Mesodermal cell (in vitro differentiated cells): ENCODE measurements at regions not wholly inside any gene's neighbourhood (a gene's known extent, or its start where the extent isn't known, plus 50 kb on each side); places are given as distances from the start of the nearest gene placed in this dataset.

ENCODE experiments used
- H3K27ac ChIP-seq: 2 replicates; pipeline ENCODE4 v1.7.0; 2013; ENCODE audit warnings: mild to moderate bottlenecking, low read depth, low read length, moderate library complexity; ENCODE audit not compliant: severe bottlenecking
- H3K36me3 ChIP-seq: 2 replicates; pipeline ENCODE4 v1.7.1; 2013; ENCODE audit warnings: mild to moderate bottlenecking, low read length, moderate library complexity; ENCODE audit not compliant: control insufficient read depth, insufficient read depth
- H3K4me1 ChIP-seq: one replicate; pipeline ENCODE4 v1.7.1; 2013; ENCODE audit warnings: mild to moderate bottlenecking, low read length; ENCODE audit not compliant: insufficient read depth, control insufficient read depth, poor library complexity, severe bottlenecking
- H3K4me3 ChIP-seq: 2 replicates; pipeline ENCODE4 v1.7.0; 2013; ENCODE audit warnings: low read length, control low read depth, mild to moderate bottlenecking; ENCODE audit not compliant: insufficient read depth, poor library complexity, severe bottlenecking; ENCODE audit errors: extremely low read depth
- H3K9me3 ChIP-seq: 2 replicates; pipeline ENCODE4 v1.7.1; 2013; ENCODE audit warnings: mild to moderate bottlenecking, low read length, moderate library complexity; ENCODE audit not compliant: control insufficient read depth
- WGBS, 2 experiments: methylation state at CpG; one replicate each; pipeline ENCODE4 v1.1.5; 2013; ENCODE audit warnings: missing lambda C conversion rate in 2 of 2; ENCODE audit not compliant: insufficient coverage in 2 of 2; 5-methylcytosine and 5-hydroxymethylcytosine counted together

GRCh38 chr3:177689077-177689476, 491.8 kb upstream of the TBL1XR1 start:
- H3K4me1 ChIP-seq: peaks cover 3% of the 10 kb centered on the region
- no peak overlapping the region for H3K4me3 ChIP-seq
- H3K27ac ChIP-seq: no peak overlapping the region
- H3K36me3 ChIP-seq: no peaks in the 10 kb centered on the region
- no peaks in the 10 kb centered on the region for H3K9me3 ChIP-seq
- no CpG with 5 or more reads among the region's 3 CpGs for WGBS, 2 experiments

- WGBS, 2 experiments: 93 to 100% methylated on average over 1 to 2 of the region's 4 CpGs
- Histone ChIP-seq H3K27ac (no peak overlapping the region), H3K36me3 (no peaks in the 10 kb centered on the region), H3K4me3 (no peak overlapping the region), H3K4me1 (peaks cover 3% of the 10 kb centered on the region), H3K9me3 (no peaks in the 10 kb centered on the region)
Observed at GRCh38 chr3:177689869-177690268, 492.6 kb upstream of the TBL1XR1 start.

- WGBS, 2 experiments: 68% methylated on average over 2 of the region's 3 CpGs; no CpG with 5 or more reads in 1 of the 2 experiments
- H3K4me3 ChIP-seq: no peak overlapping the region
- peaks cover 3% of the 10 kb centered on the region for H3K4me1 ChIP-seq
- no peak overlapping the region for H3K27ac ChIP-seq
- H3K36me3 ChIP-seq: no peaks in the 10 kb centered on the region
- H3K9me3 ChIP-seq: no peaks in the 10 kb centered on the region
Observed at GRCh38 chr3:177690306-177690705, 493.0 kb upstream of the TBL1XR1 start.

- WGBS, 2 experiments: 80% methylated on average over 1 of the region's 3 CpGs; no CpG with 5 or more reads in 1 of the 2 experiments
- H3K9me3 ChIP-seq: no peaks in the 10 kb centered on the region
- H3K4me1 ChIP-seq: peaks cover 3% of the 10 kb centered on the region
- H3K36me3 ChIP-seq: no peaks in the 10 kb centered on the region
- no peak overlapping the region for H3K27ac ChIP-seq
- H3K4me3 ChIP-seq: no peak overlapping the region
Observed at GRCh38 chr3:177692304-177692975, 495.2 kb upstream of the TBL1XR1 start.

GRCh38 chr3:177693616-177694264, 496.5 kb upstream of the TBL1XR1 start:
- no peak overlapping the region for H3K4me3 ChIP-seq
- H3K4me1 ChIP-seq: peaks cover 3% of the 10 kb centered on the region
- 67 to 100% methylated on average over 1 to 2 of the region's 4 CpGs for WGBS, 2 experiments
- peak overlapping the region; percentile 24 for H3K27ac ChIP-seq
- no peaks in the 10 kb centered on the region for H3K9me3 ChIP-seq
- no peaks in the 10 kb centered on the region for H3K36me3 ChIP-seq

GRCh38 chr3:177694316-177694715, 497.0 kb upstream of the TBL1XR1 start:
- Histone ChIP-seq H3K4me3 (no peak overlapping the region), H3K36me3 (no peaks in the 10 kb centered on the region), H3K4me1 (peaks cover 3% of the 10 kb centered on the region), H3K27ac (peak overlapping the region; percentile 24), H3K9me3 (no peaks in the 10 kb centered on the region)
- 22 to 63% methylated on average over 1 of the region's 3 CpGs for WGBS, 2 experiments

GRCh38 chr3:177694951-177695350, 497.7 kb upstream of the TBL1XR1 start:
- H3K9me3 ChIP-seq: no peaks in the 10 kb centered on the region
- WGBS, 2 experiments: no CpG with 5 or more reads among the region's 1 CpG
- no peak overlapping the region for H3K27ac ChIP-seq
- H3K36me3 ChIP-seq: no peaks in the 10 kb centered on the region
- no peak overlapping the region for H3K4me3 ChIP-seq
- peaks cover 3% of the 10 kb centered on the region for H3K4me1 ChIP-seq

- no peak overlapping the region for H3K27ac ChIP-seq
- H3K4me1 ChIP-seq: no peaks in the 10 kb centered on the region
- H3K36me3 ChIP-seq: no peaks in the 10 kb centered on the region
- WGBS, 2 experiments: 96 to 98% methylated on average over 7 of the region's 7 CpGs
- no peak overlapping the region for H3K4me3 ChIP-seq
- H3K9me3 ChIP-seq: no peaks in the 10 kb centered on the region
Observed at GRCh38 chr3:177700117-177700516, 502.8 kb upstream of the TBL1XR1 start.

- Histone ChIP-seq H3K9me3 (no peaks in the 10 kb centered on the region), H3K36me3 (no peaks in the 10 kb centered on the region), H3K27ac (no peak overlapping the region), H3K4me1 (peaks cover 3% of the 10 kb centered on the region), H3K4me3 (no peak overlapping the region)
- 87 to 100% methylated on average over 3 of the region's 3 CpGs for WGBS, 2 experiments
Observed at GRCh38 chr3:177703788-177704187, 506.5 kb upstream of the TBL1XR1 start.

- Histone ChIP-seq H3K9me3 (no peaks in the 10 kb centered on the region), H3K27ac (no peak overlapping the region), H3K4me1 (peaks cover 3% of the 10 kb centered on the region), H3K36me3 (no peaks in the 10 kb centered on the region), H3K4me3 (no peak overlapping the region)
- 86 to 88% methylated on average over 1 to 3 of the region's 4 CpGs for WGBS, 2 experiments
Observed at GRCh38 chr3:177705976-177706823, 508.9 kb upstream of the TBL1XR1 start.
